HCT116 (cell line): ENCODE measurements at regions not wholly inside any gene's neighbourhood (a gene's known extent, or its start where the extent isn't known, plus 50 kb on each side); places are given as distances from the start of the nearest gene placed in this dataset.

Experiments
- ATAC-seq: fragments of 200-7000 bp; cut with Tn5 transposase; 2 replicates; pipeline ENCODE4 v1.9.1; 2020; ENCODE audit warnings: mild to moderate bottlenecking, moderate library complexity
- BruUV-seq: library from RNA; stranded (reverse); fragments of 400-500 nt; replicated peaks from 2 replicates; lab custom pipeline; 2021; lab: Mats Ljungman, UMichigan
- CTCF ChIA-PET: fragments of 300-600 bp; sonication (Branson Sonifier 250); formaldehyde crosslinking; loops from one replicate; lab custom pipeline; 2021; ENCODE audit warnings: antibody characterized with exemption; lab: Charles Lee
- POLR2A ChIA-PET: fragments of 300-600, 350-600 bp; sonication (Branson Sonifier 250); formaldehyde crosslinking; loops from one replicate; lab custom pipeline; 2021; ENCODE audit warnings: antibody characterized with exemption; lab: Charles Lee
- RAD21 ChIA-PET, 2 experiments: fragments of 300-600 bp; sonication (Branson Sonifier 250); formaldehyde crosslinking; loops; one replicate each; lab custom pipeline; 2023; ENCODE audit warnings: low total read pairs in 2 of 2; ENCODE audit not compliant: uncharacterized antibody in 2 of 2, unreplicated experiment in 2 of 2, low non-redundant PET in 1 of 2; lab: Charles Lee
- DNase-seq: peaks from one replicate; pipeline ENCODE4 v3.0.0-alpha.2; 2010; ENCODE audit warnings: low read depth, low spot score
- H2AFZ ChIP-seq: fragments of 200-600 bp; shearing (Covaris generic), sonication (generic); 2 replicates; pipeline ENCODE4 v1.6.1; 2017; ENCODE audit warnings: low read depth, mixed run types, mixed read lengths, antibody characterized with exemption, low read length; ENCODE audit not compliant: poor library complexity, severe bottlenecking
- H3K27ac ChIP-seq: 2 replicates; pipeline ENCODE4 v1.5.1; 2012; ENCODE audit warnings: low read depth, low read length
- H3K27me3 ChIP-seq: fragments of 200-600 bp; sonication (generic); 2 replicates; pipeline ENCODE4 v1.6.1; 2016; ENCODE audit warnings: mixed run types, low read length, mixed read lengths; ENCODE audit not compliant: insufficient read depth
- H3K36me3 ChIP-seq, 2 experiments: fragments of 200-500 bp in 1 of 2; fragments of 200-600 bp in 1 of 2; sonication (Bioruptor generic) in 1 of 2; sonication (generic) in 1 of 2; 2 replicates each; pipeline versions ENCODE4 v1.5.1 to v1.6.1; 2014 to 2016; ENCODE audit warnings: low read length in 2 of 2, inconsistent platforms in 1 of 2, mixed read lengths in 1 of 2, mixed run types in 1 of 2; ENCODE audit not compliant: insufficient read depth in 2 of 2, control insufficient read depth in 1 of 2
- H3K4me1 ChIP-seq, 2 experiments: fragments of 200-600 bp in 1 of 2; sonication (generic) in 1 of 2; 2 replicates each; pipeline versions ENCODE4 v1.5.1 to v1.6.1; 2012 to 2017; ENCODE audit warnings: low read length in 2 of 2, inconsistent platforms in 1 of 2, mild to moderate bottlenecking in 1 of 2, mixed read lengths in 1 of 2, mixed run types in 1 of 2, moderate library complexity in 1 of 2; ENCODE audit not compliant: insufficient read depth in 2 of 2, control insufficient read depth in 1 of 2
- H3K4me2 ChIP-seq: fragments of 200-600 bp; sonication (generic); 2 replicates; pipeline ENCODE4 v1.6.1; 2017; ENCODE audit warnings: mixed run types, low read length, mixed read lengths
- H3K4me3 ChIP-seq, 2 experiments: fragments of 200-600 bp in 1 of 2; sonication (generic) in 1 of 2; replicated peaks in 1 of 2; 2 replicates each; pipeline ENCODE4 v1.5.1; 2011 to 2016; ENCODE audit warnings: low read length in 2 of 2, control low read depth in 1 of 2, low read depth in 1 of 2, mild to moderate bottlenecking in 1 of 2, mixed read lengths in 1 of 2, mixed run types in 1 of 2
- H3K79me2 ChIP-seq: fragments of 200-600 bp; sonication (generic); 2 replicates; pipeline ENCODE4 v1.6.1; 2017; ENCODE audit warnings: mild to moderate bottlenecking, mixed run types, low read length, moderate library complexity, mixed read lengths; ENCODE audit not compliant: insufficient read depth
- H3K9ac ChIP-seq: fragments of 200-600 bp; sonication (generic); 2 replicates; pipeline ENCODE4 v1.6.1; 2016; ENCODE audit warnings: low read length, mixed read lengths
- H3K9me2 ChIP-seq: fragments of 200-600 bp; sonication (generic), shearing (Covaris generic); 2 replicates; pipeline ENCODE4 v1.6.1; 2017; ENCODE audit warnings: mixed run types, mild to moderate bottlenecking, moderate library complexity; ENCODE audit not compliant: insufficient read depth
- H3K9me3 ChIP-seq, 2 experiments: fragments of 200-500 bp in 1 of 2; fragments of 200-600 bp in 1 of 2; sonication (Bioruptor generic) in 1 of 2; sonication (generic) in 1 of 2; 2 replicates each; pipeline ENCODE4 v1.6.1; 2014 to 2017; ENCODE audit warnings: low read length in 2 of 2, mixed read lengths in 2 of 2, inconsistent platforms in 1 of 2, low read depth in 1 of 2, mild to moderate bottlenecking in 1 of 2, mixed run types in 1 of 2, moderate library complexity in 1 of 2; ENCODE audit not compliant: control insufficient read depth in 1 of 2, insufficient read depth in 1 of 2
- H4K20me1 ChIP-seq: fragments of 200-600 bp; sonication (generic), shearing (Covaris generic); 2 replicates; pipeline ENCODE4 v1.6.1; 2017; ENCODE audit warnings: mixed run types, mild to moderate bottlenecking, moderate library complexity; ENCODE audit not compliant: insufficient read depth
- CEBPB ChIP-seq: IDR thresholded peaks from 2 replicates; pipeline ENCODE4 v1.6.1; 2012; ENCODE audit warnings: low read depth
- FOSL1 ChIP-seq: IDR thresholded peaks from 2 replicates; pipeline ENCODE4 v1.6.1; 2012; ENCODE audit warnings: low read depth
- JUND ChIP-seq: IDR thresholded peaks from 2 replicates; pipeline ENCODE4 v1.6.1; 2012
- POLR2A ChIP-seq: IDR thresholded peaks from 2 replicates; pipeline ENCODE4 v1.7.0; 2011; ENCODE audit warnings: borderline replicate concordance; ENCODE audit not compliant: insufficient read depth, insufficient read length; ENCODE audit errors: extremely low read depth
- POLR2AphosphoS5 ChIP-seq: IDR thresholded peaks from 2 replicates; pipeline ENCODE4 v1.6.1; 2011; ENCODE audit warnings: mild to moderate bottlenecking, low read depth, low read length, moderate library complexity
- SIN3A ChIP-seq: IDR thresholded peaks from 2 replicates; pipeline ENCODE4 v1.6.1; 2012; ENCODE audit warnings: low read depth
- SP1 ChIP-seq: IDR thresholded peaks from 2 replicates; pipeline ENCODE4 v1.6.1; 2012; ENCODE audit warnings: low read depth
- SRF ChIP-seq: IDR thresholded peaks from 2 replicates; pipeline ENCODE4 v1.6.1; 2012; ENCODE audit warnings: low read depth
- TCF7L2 ChIP-seq: IDR thresholded peaks from 2 replicates; pipeline ENCODE4 v1.7.0; 2011; ENCODE audit warnings: borderline replicate concordance, inconsistent platforms; ENCODE audit not compliant: insufficient read depth, insufficient read length; ENCODE audit errors: extremely low read depth
- YY1 ChIP-seq: IDR thresholded peaks from 2 replicates; pipeline ENCODE4 v1.6.1; 2011; ENCODE audit warnings: low read length, low read depth, moderate library complexity, mild to moderate bottlenecking; ENCODE audit not compliant: insufficient replicate concordance; ENCODE audit errors: extremely low read depth
- ZFX ChIP-seq: fragments of 450-650 bp; IDR thresholded peaks from 2 replicates; pipeline ENCODE4 v1.6.1; 2017
- intact Hi-C: fragments of 100-400 bp; cut with micrococcal nuclease; formaldehyde crosslinking; loops from 2 replicates; pipeline ENCODE4 v1.10.0; 2022
- TF ChIP-seq, protein P1 (sequence below): IDR thresholded peaks from 2 replicates; pipeline ENCODE4 v1.6.1; 2012; ENCODE audit warnings: low read depth
- TF ChIP-seq, protein P2 (sequence below): IDR thresholded peaks from 2 replicates; pipeline ENCODE4 v1.6.1; 2012
- TF ChIP-seq, protein P3 (sequence below): IDR thresholded peaks from 2 replicates; pipeline ENCODE4 v1.6.1; 2012

DNA sequence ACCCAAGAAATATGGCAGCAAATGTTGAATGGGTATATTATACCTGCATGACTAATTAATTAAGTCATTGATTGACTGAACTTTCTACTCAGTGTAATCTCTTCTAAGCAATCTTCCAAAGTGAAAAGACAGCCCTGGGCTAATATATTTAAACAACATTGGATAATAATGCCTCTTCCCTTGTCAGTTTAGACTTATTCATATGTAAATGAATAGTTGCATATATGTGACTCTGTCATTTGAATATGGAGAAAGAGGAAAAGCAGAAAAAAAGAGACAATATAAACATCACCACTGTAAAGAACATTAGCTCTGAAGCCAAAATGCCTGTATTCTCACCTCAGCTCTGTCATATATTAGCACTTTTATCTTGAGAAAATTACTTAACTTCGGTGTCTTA, 168.0 kb downstream of the SLITRK1 start (continued):
- TF ChIP-seq, protein P1, sequence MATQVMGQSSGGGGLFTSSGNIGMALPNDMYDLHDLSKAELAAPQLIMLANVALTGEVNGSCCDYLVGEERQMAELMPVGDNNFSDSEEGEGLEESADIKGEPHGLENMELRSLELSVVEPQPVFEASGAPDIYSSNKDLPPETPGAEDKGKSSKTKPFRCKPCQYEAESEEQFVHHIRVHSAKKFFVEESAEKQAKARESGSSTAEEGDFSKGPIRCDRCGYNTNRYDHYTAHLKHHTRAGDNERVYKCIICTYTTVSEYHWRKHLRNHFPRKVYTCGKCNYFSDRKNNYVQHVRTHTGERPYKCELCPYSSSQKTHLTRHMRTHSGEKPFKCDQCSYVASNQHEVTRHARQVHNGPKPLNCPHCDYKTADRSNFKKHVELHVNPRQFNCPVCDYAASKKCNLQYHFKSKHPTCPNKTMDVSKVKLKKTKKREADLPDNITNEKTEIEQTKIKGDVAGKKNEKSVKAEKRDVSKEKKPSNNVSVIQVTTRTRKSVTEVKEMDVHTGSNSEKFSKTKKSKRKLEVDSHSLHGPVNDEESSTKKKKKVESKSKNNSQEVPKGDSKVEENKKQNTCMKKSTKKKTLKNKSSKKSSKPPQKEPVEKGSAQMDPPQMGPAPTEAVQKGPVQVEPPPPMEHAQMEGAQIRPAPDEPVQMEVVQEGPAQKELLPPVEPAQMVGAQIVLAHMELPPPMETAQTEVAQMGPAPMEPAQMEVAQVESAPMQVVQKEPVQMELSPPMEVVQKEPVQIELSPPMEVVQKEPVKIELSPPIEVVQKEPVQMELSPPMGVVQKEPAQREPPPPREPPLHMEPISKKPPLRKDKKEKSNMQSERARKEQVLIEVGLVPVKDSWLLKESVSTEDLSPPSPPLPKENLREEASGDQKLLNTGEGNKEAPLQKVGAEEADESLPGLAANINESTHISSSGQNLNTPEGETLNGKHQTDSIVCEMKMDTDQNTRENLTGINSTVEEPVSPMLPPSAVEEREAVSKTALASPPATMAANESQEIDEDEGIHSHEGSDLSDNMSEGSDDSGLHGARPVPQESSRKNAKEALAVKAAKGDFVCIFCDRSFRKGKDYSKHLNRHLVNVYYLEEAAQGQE: no peak
- TF ChIP-seq SP1 (no peak), SIN3A (no peak), POLR2A (no peak), FOSL1 (no peak), POLR2AphosphoS5 (no peak), JUND (no peak), YY1 (no peak)
- TF ChIP-seq, all 23 proteins: peak for 0

DNA sequence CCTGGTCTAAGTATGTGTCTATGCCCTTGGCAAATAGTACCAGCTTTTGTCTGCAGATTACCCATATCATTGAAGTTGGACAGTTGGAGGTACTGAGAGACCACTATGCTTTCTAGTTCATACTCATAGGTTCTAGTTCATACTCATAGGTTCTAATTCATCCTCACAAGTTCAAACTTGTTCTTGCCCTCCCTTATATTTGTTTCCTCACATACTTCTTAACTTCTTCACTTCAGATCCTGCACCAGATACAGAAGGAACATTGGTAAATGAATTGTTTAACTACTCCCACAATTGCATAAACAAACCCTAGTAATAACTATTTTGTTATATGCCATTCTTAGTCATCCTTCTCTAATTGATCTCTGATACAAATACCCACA, 172.2 kb downstream of the SLITRK1 start:
- POLR2A ChIA-PET: no interaction called here
- no peaks in the 10 kb centered on the region for H3K27me3 ChIP-seq
- H3K79me2 ChIP-seq: no peaks in the 10 kb centered on the region
- H3K9ac ChIP-seq: no peak overlapping the region
- DNase-seq: no peak
- BruUV-seq: no TSS peak
- no peaks in the 10 kb centered on the region for H3K36me3 ChIP-seq
- RAD21 ChIA-PET: no interaction called here
- no peak for ATAC-seq
- H3K4me2 ChIP-seq: no peak overlapping the region
- no peaks in the 10 kb centered on the region for H4K20me1 ChIP-seq
- H3K9me2 ChIP-seq: no peaks in the 10 kb centered on the region
- H3K4me1 ChIP-seq: no peaks in the 10 kb centered on the region
- no peak overlapping the region for H3K4me3 ChIP-seq
- H2AFZ ChIP-seq: no peak overlapping the region
- intact Hi-C loops: no loop called here
- no peaks in the 10 kb centered on the region for H3K9me3 ChIP-seq
- TF ChIP-seq JUND (no peak), TCF7L2 (no peak), CEBPB (no peak), SRF (no peak), YY1 (no peak), ZFX (no peak)
- TF ChIP-seq, protein P2, sequence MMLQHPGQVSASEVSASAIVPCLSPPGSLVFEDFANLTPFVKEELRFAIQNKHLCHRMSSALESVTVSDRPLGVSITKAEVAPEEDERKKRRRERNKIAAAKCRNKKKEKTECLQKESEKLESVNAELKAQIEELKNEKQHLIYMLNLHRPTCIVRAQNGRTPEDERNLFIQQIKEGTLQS: no peak
- TF ChIP-seq, protein P3, sequence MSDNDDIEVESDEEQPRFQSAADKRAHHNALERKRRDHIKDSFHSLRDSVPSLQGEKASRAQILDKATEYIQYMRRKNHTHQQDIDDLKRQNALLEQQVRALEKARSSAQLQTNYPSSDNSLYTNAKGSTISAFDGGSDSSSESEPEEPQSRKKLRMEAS: no peak
- TF ChIP-seq, protein P1: no peak
- TF ChIP-seq, all 23 proteins: peak for 0
- no peak overlapping the region for H3K27ac ChIP-seq
- CTCF ChIA-PET: no interaction called here
